Keratinocyte (primary cell): ENCODE measurements at regions not wholly inside any gene's neighbourhood (a gene's known extent, or its start where the extent isn't known, plus 50 kb on each side); places are given as distances from the start of the nearest gene placed in this dataset.

Experiments used
- DNase-seq: peaks from one replicate; pipeline ENCODE4 v3.0.0-alpha.2; 2011; ENCODE audit warnings: low read depth, missing footprints, low spot score
- FAIRE-seq: peaks from 2 replicates; lab custom pipeline; 2011; peaks lifted over from hg19 to GRCh38; lab: Jason Lieb, UNC
- H2AFZ ChIP-seq: 2 replicates; pipeline ENCODE4 v1.6.0; 2012; ENCODE audit warnings: low read length, control low read depth, inconsistent platforms; ENCODE audit not compliant: control insufficient read depth
- H3K27ac ChIP-seq: 2 replicates; pipeline ENCODE4 v1.5.1; 2011; ENCODE audit warnings: low read length; ENCODE audit not compliant: control insufficient read depth, insufficient read depth
- H3K27me3 ChIP-seq: 3 replicates; pipeline ENCODE4 v1.6.0; 2011; ENCODE audit warnings: low read length; ENCODE audit not compliant: control insufficient read depth, insufficient read depth; ENCODE audit errors: extremely low read depth
- H3K36me3 ChIP-seq, 2 experiments: 2 replicates in 1 of 2; 3 replicates in 1 of 2; pipeline ENCODE4 v1.5.1; 2011; ENCODE audit warnings: low read length in 2 of 2, mild to moderate bottlenecking in 1 of 2; ENCODE audit not compliant: control insufficient read depth in 2 of 2, insufficient read depth in 2 of 2; ENCODE audit errors: extremely low read depth in 1 of 2
- H3K4me1 ChIP-seq: 3 replicates; pipeline ENCODE4 v1.5.1; 2011; ENCODE audit warnings: low read length; ENCODE audit not compliant: control insufficient read depth, insufficient read depth; ENCODE audit errors: extremely low read depth
- H3K4me2 ChIP-seq: 3 replicates; pipeline ENCODE4 v1.6.0; 2011; ENCODE audit warnings: low read depth, low read length; ENCODE audit not compliant: control insufficient read depth, insufficient read depth; ENCODE audit errors: extremely low read depth
- H3K4me3 ChIP-seq, 3 experiments: fragments of 200-600 bp in 1 of 3; sonication (generic) in 1 of 3; 2 replicates in 2 of 3; 3 replicates in 1 of 3; pipeline ENCODE4 v1.5.1; 2011 to 2016; ENCODE audit warnings: low read length in 3 of 3, mild to moderate bottlenecking in 3 of 3, control low read depth in 2 of 3, inconsistent platforms in 1 of 3, low read depth in 1 of 3, mixed read lengths in 1 of 3, mixed run types in 1 of 3, moderate library complexity in 1 of 3; ENCODE audit not compliant: control insufficient read depth in 2 of 3, insufficient read depth in 2 of 3; ENCODE audit errors: extremely low read depth in 1 of 3
- H3K79me2 ChIP-seq: 2 replicates; pipeline ENCODE4 v1.6.0; 2012; ENCODE audit warnings: low read length; ENCODE audit not compliant: control insufficient read depth, insufficient read depth
- H3K9ac ChIP-seq: 3 replicates; pipeline ENCODE4 v1.6.0; 2011; ENCODE audit warnings: low read length; ENCODE audit not compliant: control insufficient read depth, insufficient read depth; ENCODE audit errors: extremely low read depth
- H3K9me1 ChIP-seq: 3 replicates; pipeline ENCODE4 v1.6.0; 2011; ENCODE audit warnings: low read length; ENCODE audit not compliant: control insufficient read depth, insufficient read depth; ENCODE audit errors: extremely low read depth
- H3K9me3 ChIP-seq: 2 replicates; pipeline ENCODE4 v1.5.1; 2012; ENCODE audit warnings: low read depth, low read length; ENCODE audit not compliant: control insufficient read depth
- H4K20me1 ChIP-seq: 3 replicates; pipeline ENCODE4 v1.6.0; 2011; ENCODE audit warnings: low read length; ENCODE audit not compliant: control insufficient read depth, insufficient read depth; ENCODE audit errors: extremely low read depth
- EZH2 ChIP-seq: IDR thresholded peaks from one replicate; pipeline ENCODE4 v1.6.1; 2012; ENCODE audit warnings: inconsistent platforms, mild to moderate bottlenecking, low read length, moderate library complexity
- dilution Hi-C: fragments of 300-500 bp; cut with MboI; formaldehyde crosslinking; loops from one replicate; pipeline ENCODE4 v1.7.0; 2020; ENCODE audit warnings: low sequenced_read_pairs; ENCODE audit not compliant: extremely low pct_ligation_motif_present
- TF ChIP-seq, protein P1 (sequence below), 3 experiments: IDR thresholded peaks in 1 of 3; conservative IDR thresholded peaks in 1 of 3; optimal IDR thresholded peaks in 1 of 3; 2 replicates in 2 of 3; 3 replicates in 1 of 3; pipeline versions ENCODE3 to v1.5.1; 2011; ENCODE audit warnings: low read length in 3 of 3, mild to moderate bottlenecking in 3 of 3, moderate library complexity in 2 of 3, control low read depth in 1 of 3, inconsistent platforms in 1 of 3; ENCODE audit not compliant: insufficient read depth in 2 of 3; ENCODE audit errors: extremely low read depth in 1 of 3

DNA sequence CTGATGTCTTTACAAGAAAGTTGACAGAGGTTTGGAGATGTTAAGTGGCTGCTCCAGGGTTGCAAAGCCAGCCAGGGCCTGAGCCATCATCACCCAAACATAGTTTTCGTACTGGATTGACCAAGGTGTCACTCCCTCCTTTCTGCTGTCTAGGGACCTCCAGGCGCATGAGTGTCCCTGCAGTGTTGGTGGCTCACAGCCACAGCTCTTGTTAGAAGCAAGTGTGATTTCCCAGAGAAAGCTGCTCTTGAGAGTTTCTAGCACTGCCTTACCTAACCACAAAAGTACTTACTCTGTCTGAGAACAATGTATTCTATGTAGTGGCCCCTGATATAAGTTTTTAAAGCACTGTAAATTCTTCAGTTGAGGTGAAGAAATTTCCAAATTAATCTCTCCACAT is 144.1 kb downstream of the SOX2 start:
- no peak overlapping the region for H2AFZ ChIP-seq
- H3K9me1 ChIP-seq = no peaks in the 10 kb centered on the region
- no peak for DNase-seq
- no peak overlapping the region for H3K4me2 ChIP-seq
- no peaks in the 10 kb centered on the region for H4K20me1 ChIP-seq
- no peaks in the 10 kb centered on the region for H3K27me3 ChIP-seq
- no peaks in the 10 kb centered on the region for H3K4me1 ChIP-seq
- dilution Hi-C loops = no loop called here
- FAIRE-seq = no peak
- no peak overlapping the region for H3K4me3 ChIP-seq
- H3K9ac ChIP-seq = no peak overlapping the region
- no peaks in the 10 kb centered on the region for H3K36me3 ChIP-seq
- no peaks in the 10 kb centered on the region for H3K9me3 ChIP-seq
- TF ChIP-seq, protein P1, sequence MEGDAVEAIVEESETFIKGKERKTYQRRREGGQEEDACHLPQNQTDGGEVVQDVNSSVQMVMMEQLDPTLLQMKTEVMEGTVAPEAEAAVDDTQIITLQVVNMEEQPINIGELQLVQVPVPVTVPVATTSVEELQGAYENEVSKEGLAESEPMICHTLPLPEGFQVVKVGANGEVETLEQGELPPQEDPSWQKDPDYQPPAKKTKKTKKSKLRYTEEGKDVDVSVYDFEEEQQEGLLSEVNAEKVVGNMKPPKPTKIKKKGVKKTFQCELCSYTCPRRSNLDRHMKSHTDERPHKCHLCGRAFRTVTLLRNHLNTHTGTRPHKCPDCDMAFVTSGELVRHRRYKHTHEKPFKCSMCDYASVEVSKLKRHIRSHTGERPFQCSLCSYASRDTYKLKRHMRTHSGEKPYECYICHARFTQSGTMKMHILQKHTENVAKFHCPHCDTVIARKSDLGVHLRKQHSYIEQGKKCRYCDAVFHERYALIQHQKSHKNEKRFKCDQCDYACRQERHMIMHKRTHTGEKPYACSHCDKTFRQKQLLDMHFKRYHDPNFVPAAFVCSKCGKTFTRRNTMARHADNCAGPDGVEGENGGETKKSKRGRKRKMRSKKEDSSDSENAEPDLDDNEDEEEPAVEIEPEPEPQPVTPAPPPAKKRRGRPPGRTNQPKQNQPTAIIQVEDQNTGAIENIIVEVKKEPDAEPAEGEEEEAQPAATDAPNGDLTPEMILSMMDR (optimal IDR thresholded peaks at IDR 0.05 in 1 of 3, IDR thresholded peaks at IDR 0.05 in 1 of 3, conservative IDR thresholded peaks at IDR 0.05 in 1 of 3; ENCODE audit: extremely low read depth in 1 of 3, insufficient read depth in 2 of 3, low read length in 3 of 3) = no peak
- no peak for TF ChIP-seq EZH2
- no peak overlapping the region for H3K27ac ChIP-seq
- no peaks in the 10 kb centered on the region for H3K79me2 ChIP-seq

- H2AFZ ChIP-seq = no peak overlapping the region
- H4K20me1 ChIP-seq = no peaks in the 10 kb centered on the region
- dilution Hi-C loops = no loop called here
- H3K27ac ChIP-seq = no peak overlapping the region
- H3K4me2 ChIP-seq = no peak overlapping the region
- no peaks in the 10 kb centered on the region for H3K9me3 ChIP-seq
- no peaks in the 10 kb centered on the region for H3K4me1 ChIP-seq
- H3K4me3 ChIP-seq = no peak overlapping the region
- no peak for DNase-seq
- no peaks in the 10 kb centered on the region for H3K79me2 ChIP-seq
- FAIRE-seq = no peak
- no peaks in the 10 kb centered on the region for H3K9me1 ChIP-seq
- H3K9ac ChIP-seq = no peak overlapping the region
- H3K36me3 ChIP-seq = no peaks in the 10 kb centered on the region
- TF ChIP-seq, protein P1 (optimal IDR thresholded peaks at IDR 0.05 in 1 of 3, IDR thresholded peaks at IDR 0.05 in 1 of 3, conservative IDR thresholded peaks at IDR 0.05 in 1 of 3; ENCODE audit: extremely low read depth in 1 of 3, insufficient read depth in 2 of 3, low read length in 3 of 3) = no peak
- no peak for TF ChIP-seq EZH2
- no peaks in the 10 kb centered on the region for H3K27me3 ChIP-seq
These were observed 147.8 kb downstream of the SOX2 start for GRCh38 chr3:181859518-181859917.
